ENCODE measurements at regions not wholly inside any gene's neighbourhood (a gene's known extent, or its start where the extent isn't known, plus 50 kb on each side); places are given as distances from the start of the nearest gene placed in this dataset.

- Histone ChIP-seq H3K79me1 (ENCODE audit: low read depth, low read length) (no peaks in the 10 kb centered on the region), H2BK15ac (ENCODE audit: low read length) (no peak overlapping the region), H3K14ac (ENCODE audit: insufficient read length) (no peak overlapping the region), H4K8ac (ENCODE audit: extremely low read depth, insufficient read depth, low read length) (no peak overlapping the region), H3K18ac (ENCODE audit: extremely low read depth, low read length) (no peak overlapping the region), H2AFZ (ENCODE audit: low read length) (no peak overlapping the region), H3K4me3 (ENCODE audit: extremely low read depth in 1 of 4, insufficient read depth in 2 of 4, low read depth in 3 of 4, low read length in 4 of 4) (no peak overlapping the region), H2BK5ac (ENCODE audit: low read depth, low read length) (no peak overlapping the region), H3K79me2 (ENCODE audit: control insufficient read depth in 1 of 2, insufficient read depth in 2 of 2, low read length in 2 of 2) (no peaks in the 10 kb centered on the region), H4K20me1 (replicated peaks in 1 of 2; ENCODE audit: control insufficient read depth in 1 of 2, insufficient read depth in 2 of 2, low read length in 2 of 2) (no peaks in the 10 kb centered on the region), H4K5ac (ENCODE audit: insufficient read length, low read depth, low read length) (no peak overlapping the region), H2BK12ac (ENCODE audit: low read depth, low read length) (no peak overlapping the region), H3K4me1 (replicated peaks in 1 of 4; ENCODE audit: control insufficient read depth in 3 of 4, insufficient read depth in 4 of 4, low read length in 3 of 4) (no peaks in the 10 kb centered on the region), H3K36me3 (ENCODE audit: control insufficient read depth in 2 of 4, insufficient read depth in 4 of 4, low read length in 3 of 4) (no peaks in the 10 kb centered on the region), H2BK20ac (ENCODE audit: low read length) (no peak overlapping the region), H3K4me2 (ENCODE audit: insufficient read depth in 1 of 2, low read depth in 2 of 2, low read length in 2 of 2) (no peak overlapping the region), H2BK120ac (replicated peaks; ENCODE audit: low read depth, low read length) (no peak overlapping the region), H2AK5ac (ENCODE audit: low read depth, low read length) (no peak overlapping the region), H3K23me2 (ENCODE audit: low read depth, low read length) (no peaks in the 10 kb centered on the region), H3K23ac (ENCODE audit: insufficient read length) (no peak overlapping the region), H3K27me3 (replicated peaks in 1 of 4; ENCODE audit: control insufficient read depth in 3 of 4, extremely low read depth in 1 of 4, insufficient read depth in 3 of 4, low read length in 3 of 4) (no peaks in the 10 kb centered on the region), H3K9me3 (ENCODE audit: insufficient read depth in 2 of 2, low read depth in 1 of 2, low read length in 1 of 2) (no peaks in the 10 kb centered on the region), H3K27ac (ENCODE audit: low read depth, low read length) (no peak overlapping the region), H3K56ac (replicated peaks; ENCODE audit: insufficient read length, low read depth, low read length) (no peak overlapping the region), H4K91ac (replicated peaks; ENCODE audit: insufficient read length, low read length) (no peak overlapping the region), H3K4ac (replicated peaks; ENCODE audit: insufficient read length, low read depth, low read length) (no peak overlapping the region), H3K9ac (replicated peaks in 1 of 4; ENCODE audit: extremely low read depth in 1 of 4, low read depth in 3 of 4, low read length in 3 of 4) (no peak overlapping the region)
- ChIA-PET POLR2A (ENCODE audit: partially characterized antibody) (no interaction called here), CTCF (ENCODE audit: partially characterized antibody) (interaction anchor here (1.5 kb wide), 1 partner anchor 70 kb away, joined by 3 read pairs; no protein-coding TSS in a partner anchor)
- FAIRE-seq = no peak
- DNase-seq (ENCODE audit: low read depth in 1 of 2, low spot score in 2 of 2) = no peak
- TF ChIP-seq ATF3 (IDR thresholded peaks at IDR 0.05; ENCODE audit: insufficient read depth, low read depth, low read length) = no peak
Observed at GRCh38 chr4:171717231-171717741, 95.9 kb upstream of the GALNTL6 start.
